Thyroid gland (tissue), 4 donors: ENCODE measurements at regions not wholly inside any gene's neighbourhood (a gene's known extent, or its start where the extent isn't known, plus 50 kb on each side); places are given as distances from the start of the nearest gene placed in this dataset.

Source experiments
- POLR2A ChIP-seq, 2 donors: fragments of 450-650 bp; IDR thresholded peaks; one replicate each; pipeline ENCODE4 v1.6.1; 2017; ENCODE audit warnings: antibody characterized with exemption in 2 of 2, mild to moderate bottlenecking in 2 of 2, moderate library complexity in 1 of 2
- TF ChIP-seq, protein P1 (sequence below), 6 experiments: fragments of 200-600 bp in 3 of 6; fragments of 450-650 bp in 3 of 6; sonication (generic) in 3 of 6; IDR thresholded peaks; one replicate each; pipeline ENCODE4 v1.5.1; 2016 to 2019; ENCODE audit warnings: antibody characterized with exemption in 6 of 6, mild to moderate bottlenecking in 2 of 6, inconsistent platforms in 1 of 6, moderate library complexity in 1 of 6

GRCh38 chr6:140504776-140505175, 1130.3 kb upstream of the CITED2 start:
- TF ChIP-seq, protein P1, sequence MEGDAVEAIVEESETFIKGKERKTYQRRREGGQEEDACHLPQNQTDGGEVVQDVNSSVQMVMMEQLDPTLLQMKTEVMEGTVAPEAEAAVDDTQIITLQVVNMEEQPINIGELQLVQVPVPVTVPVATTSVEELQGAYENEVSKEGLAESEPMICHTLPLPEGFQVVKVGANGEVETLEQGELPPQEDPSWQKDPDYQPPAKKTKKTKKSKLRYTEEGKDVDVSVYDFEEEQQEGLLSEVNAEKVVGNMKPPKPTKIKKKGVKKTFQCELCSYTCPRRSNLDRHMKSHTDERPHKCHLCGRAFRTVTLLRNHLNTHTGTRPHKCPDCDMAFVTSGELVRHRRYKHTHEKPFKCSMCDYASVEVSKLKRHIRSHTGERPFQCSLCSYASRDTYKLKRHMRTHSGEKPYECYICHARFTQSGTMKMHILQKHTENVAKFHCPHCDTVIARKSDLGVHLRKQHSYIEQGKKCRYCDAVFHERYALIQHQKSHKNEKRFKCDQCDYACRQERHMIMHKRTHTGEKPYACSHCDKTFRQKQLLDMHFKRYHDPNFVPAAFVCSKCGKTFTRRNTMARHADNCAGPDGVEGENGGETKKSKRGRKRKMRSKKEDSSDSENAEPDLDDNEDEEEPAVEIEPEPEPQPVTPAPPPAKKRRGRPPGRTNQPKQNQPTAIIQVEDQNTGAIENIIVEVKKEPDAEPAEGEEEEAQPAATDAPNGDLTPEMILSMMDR (IDR thresholded peaks at IDR 0.05), result no peak
- TF ChIP-seq POLR2A (IDR thresholded peaks at IDR 0.05), result no peak
